GM19043 (cell line): ENCODE measurements at regions not wholly inside any gene's neighbourhood (a gene's known extent, or its start where the extent isn't known, plus 50 kb on each side); places are given as distances from the start of the nearest gene placed in this dataset.
"Not testable (repeated sequence)": the region's sequence is repeated elsewhere in the genome, so short reads cannot be mapped to it uniquely, and the experiment has no call there.

Experiments
- ATAC-seq: cut with Tn5 transposase; IDR thresholded peaks from one replicate; pipeline ENCODE4 v1.9.1; 2021; ENCODE audit warnings: low read depth; ENCODE audit not compliant: unreplicated experiment

- ATAC-seq: no peak
Observed at GRCh38 chr2:7140306-7140705, 223.1 kb downstream of the RNF144A start.

GRCh38 chr2:7145707-7146106 lies 228.5 kb downstream of the RNF144A start:
- no peak for ATAC-seq

GRCh38 chr2:7146151-7146550 lies 228.9 kb downstream of the RNF144A start:
- no peak for ATAC-seq

GRCh38 chr2:7154656-7155055 lies 237.4 kb downstream of the RNF144A start:
- no peak for ATAC-seq

- ATAC-seq: no peak
Observed at GRCh38 chr2:7161501-7161900, 244.3 kb downstream of the RNF144A start.

GRCh38 chr2:7165736-7166135 lies 248.5 kb downstream of the RNF144A start:
- no peak for ATAC-seq

GRCh38 chr2:7167801-7168411 lies 250.7 kb downstream of the RNF144A start:
- ATAC-seq: no peak

- no peak for ATAC-seq
Observed at GRCh38 chr2:7169593-7169992, 252.4 kb downstream of the RNF144A start.

- ATAC-seq: not testable (repeated sequence)
Observed at GRCh38 chr2:7178996-7179395, 261.8 kb downstream of the RNF144A start.

- ATAC-seq: no peak
Observed at GRCh38 chr2:7180638-7181370, 263.6 kb downstream of the RNF144A start.

GRCh38 chr2:7182525-7182924 lies 265.3 kb downstream of the RNF144A start:
- ATAC-seq: no peak

- ATAC-seq: no peak
Observed at GRCh38 chr2:7189106-7189505, 271.9 kb downstream of the RNF144A start.

- ATAC-seq: no peak
Observed at GRCh38 chr2:7190587-7191324, 273.5 kb downstream of the RNF144A start.

GRCh38 chr2:7191932-7192331 lies 274.7 kb downstream of the RNF144A start:
- ATAC-seq: no peak

- ATAC-seq: no peak
Observed at GRCh38 chr2:7193457-7193856, 276.2 kb downstream of the RNF144A start.

GRCh38 chr2:7194950-7195349 lies 277.7 kb downstream of the RNF144A start:
- no peak for ATAC-seq

GRCh38 chr2:7196883-7197282 lies 279.7 kb downstream of the RNF144A start:
- no peak for ATAC-seq

- ATAC-seq: no peak
Observed at GRCh38 chr2:7201851-7202250, 284.6 kb downstream of the RNF144A start.

GRCh38 chr2:7203056-7203467 lies 285.9 kb downstream of the RNF144A start:
- no peak for ATAC-seq

- ATAC-seq: no peak
Observed at GRCh38 chr2:7205151-7205830, 288.1 kb downstream of the RNF144A start.
